K562 (cell line): ENCODE measurements at regions not wholly inside any gene's neighbourhood (a gene's known extent, or its start where the extent isn't known, plus 50 kb on each side); places are given as distances from the start of the nearest gene placed in this dataset.

Experiments used
- ATAC-seq: fragments of 200-7000 bp; cut with Tn5 transposase; 3 replicates; pipeline ENCODE4 v1.9.1; 2020; ENCODE audit warnings: moderate library complexity
- BruUV-seq: library from RNA; stranded (reverse); fragments of 400-500 nt; replicated peaks from 2 replicates; lab custom pipeline; 2021; lab: Mats Ljungman, UMichigan
- CTCF ChIA-PET: fragments of 300-600 bp; formaldehyde crosslinking; extraction: SDS; loops from one replicate; lab custom pipeline; 2021; ENCODE audit warnings: low intra/inter-chr PET ratio; lab: Yijun Ruan, JAX
- POLR2A ChIA-PET: fragments of 300-600, 350-650 bp; sonication (Branson Sonifier 250); formaldehyde crosslinking; extraction: SDS; loops from one replicate; lab custom pipeline; 2021; ENCODE audit warnings: antibody characterized with exemption, inconsistent platforms; lab: Yijun Ruan, JAX
- DNase-seq, 4 experiments: peaks; one replicate each; pipeline versions ENCODE4 v3.0.0 to v3.0.0-alpha.2; 2011 to 2018; ENCODE audit warnings: low spot score in 3 of 4, mixed read lengths in 3 of 4; ENCODE audit errors: extremely low read depth in 1 of 4
- FAIRE-seq: peaks from 2 replicates; lab custom pipeline; 2011; peaks lifted over from hg19 to GRCh38; lab: Jason Lieb, UNC
- H2AFZ ChIP-seq: 2 replicates; pipeline ENCODE4 v1.6.0; 2011; ENCODE audit warnings: low read depth, low read length, control low read depth, inconsistent platforms
- H3K27ac ChIP-seq: fragments of 200-600 bp; 3 replicates; pipeline ENCODE4 v1.8.0; 2011; ENCODE audit warnings: low read depth, mild to moderate bottlenecking, control low read depth, inconsistent platforms, low read length, moderate library complexity, mixed read lengths; ENCODE audit errors: extremely low read depth
- H3K27me3 ChIP-seq, 2 experiments: fragments of 300-600 bp in 1 of 2; 2 replicates in 1 of 2; 3 replicates in 1 of 2; pipeline versions ENCODE4 v1.6.0 to v1.8.0; 2011; ENCODE audit warnings: inconsistent platforms in 2 of 2, low read length in 2 of 2, mild to moderate bottlenecking in 1 of 2, mixed read lengths in 1 of 2, moderate library complexity in 1 of 2; ENCODE audit not compliant: control insufficient read depth in 2 of 2, insufficient read depth in 2 of 2
- H3K36me3 ChIP-seq: fragments of 300-600 bp; 3 replicates; pipeline ENCODE4 v1.8.0; 2011; ENCODE audit warnings: mild to moderate bottlenecking, low read length, inconsistent platforms; ENCODE audit not compliant: control insufficient read depth, insufficient read depth
- H3K4me1 ChIP-seq, 2 experiments: fragments of 200-600 bp in 1 of 2; replicated peaks in 1 of 2; 2 replicates in 1 of 2; 3 replicates in 1 of 2; pipeline versions ENCODE4 v1.5.1 to v1.8.0; 2011; ENCODE audit warnings: inconsistent platforms in 2 of 2, low read length in 2 of 2, mild to moderate bottlenecking in 1 of 2, mixed read lengths in 1 of 2, moderate library complexity in 1 of 2; ENCODE audit not compliant: control insufficient read depth in 2 of 2, insufficient read depth in 2 of 2
- H3K4me2 ChIP-seq: 2 replicates; pipeline ENCODE4 v1.6.1; 2011; ENCODE audit warnings: low read length, control low read depth, inconsistent platforms, mixed read lengths; ENCODE audit not compliant: insufficient read depth
- H3K4me3 ChIP-seq: fragments of 200-600 bp; sonication (generic), shearing (Covaris generic); 2 replicates; pipeline ENCODE4 v1.5.1; 2016; ENCODE audit warnings: control low read depth, inconsistent platforms
- H3K79me2 ChIP-seq: fragments of 200-600 bp; 3 replicates; pipeline ENCODE4 v1.8.0; 2011; ENCODE audit warnings: low read length, inconsistent platforms; ENCODE audit not compliant: control insufficient read depth, insufficient read depth
- H3K9ac ChIP-seq, 2 experiments: 2 replicates each; pipeline versions ENCODE4 v1.6.0 to v1.6.1; 2011; ENCODE audit warnings: low read depth in 2 of 2, low read length in 2 of 2, control low read depth in 1 of 2, inconsistent platforms in 1 of 2, mild to moderate bottlenecking in 1 of 2, mixed read lengths in 1 of 2; ENCODE audit not compliant: insufficient read depth in 1 of 2
- H3K9me1 ChIP-seq: one replicate; pipeline ENCODE4 v1.6.0; 2011; ENCODE audit warnings: inconsistent platforms, mild to moderate bottlenecking, low read length, moderate library complexity; ENCODE audit not compliant: control insufficient read depth, insufficient read depth
- H3K9me3 ChIP-seq: replicated peaks from 2 replicates; pipeline ENCODE4 v1.5.1; 2011; ENCODE audit warnings: low read depth, low read length, inconsistent platforms; ENCODE audit not compliant: control insufficient read depth, insufficient read depth
- H4K20me1 ChIP-seq: replicated peaks from 2 replicates; pipeline ENCODE4 v1.6.1; 2011; ENCODE audit warnings: low read length, inconsistent platforms, mixed read lengths; ENCODE audit not compliant: control insufficient read depth, insufficient read depth
- ATF2 ChIP-seq: sonication (generic); formaldehyde crosslinking; IDR thresholded peaks from 2 replicates; pipeline ENCODE4 v1.8.1; 2022; ENCODE audit warnings: missing genetic modification reagents
- ETS2 ChIP-seq: IDR thresholded peaks from 2 replicates; pipeline ENCODE4 v1.6.1; 2016; ENCODE audit warnings: borderline replicate concordance, missing genetic modification characterization, mild to moderate bottlenecking, moderate library complexity, missing compliant biosample characterization; ENCODE audit not compliant: poor library complexity, severe bottlenecking
- GABPA ChIP-seq: fragments of 200-800 bp; sonication (Bioruptor generic); conservative IDR thresholded peaks from 2 replicates; pipeline ENCODE4 v1.6.1; 2016; ENCODE audit warnings: low read depth, missing genetic modification characterization, missing compliant biosample characterization
- SAFB ChIP-seq: fragments of 200-400 bp; formaldehyde crosslinking; IDR thresholded peaks from 2 replicates; pipeline ENCODE4 v1.6.1; 2017; ENCODE audit warnings: low read depth, low read length, borderline replicate concordance
- SIN3B ChIP-seq: fragments of 450-650 bp; IDR thresholded peaks from 2 replicates; pipeline ENCODE4 v1.6.1; 2017; ENCODE audit warnings: low read depth, mild to moderate bottlenecking, moderate library complexity
- SRF ChIP-seq, 2 experiments: fragments of 250-450, 450-650 bp in 1 of 2; sonication (Bioruptor Pico) in 1 of 2; sonication (generic) in 1 of 2; formaldehyde crosslinking; IDR thresholded peaks; 2 replicates each; pipeline versions ENCODE4 v1.5.0 to v1.5.1; 2020 to 2022; ENCODE audit warnings: mild to moderate bottlenecking in 1 of 2, missing genetic modification reagents in 1 of 2
- TRIM25 ChIP-seq: fragments of 450-650 bp; IDR thresholded peaks from 2 replicates; pipeline ENCODE4 v1.7.0; 2016; ENCODE audit warnings: borderline replicate concordance
- ZBTB17 ChIP-seq: fragments of 450-650 bp; formaldehyde crosslinking; IDR thresholded peaks from 2 replicates; pipeline ENCODE4 v1.4.0; 2020; ENCODE audit warnings: mild to moderate bottlenecking
- ZNF280A ChIP-seq: fragments of 450-650 bp; IDR thresholded peaks from 2 replicates; pipeline ENCODE4 v1.6.1; 2018; ENCODE audit warnings: mild to moderate bottlenecking, low read depth; ENCODE audit not compliant: partially characterized antibody
- ZNF785 ChIP-seq: fragments of 250-450 bp; sonication (Bioruptor Pico); IDR thresholded peaks from 2 replicates; pipeline ENCODE4 v1.4.0; 2020; ENCODE audit warnings: mild to moderate bottlenecking
- whole genome bisulfite sequencing: fragments of 100-300 bp; shearing (Covaris generic); methylation state at CpG from one replicate; pipeline ENCODE4 v1.1.6; 2016; ENCODE audit warnings: low coverage, mixed read lengths; ENCODE audit not compliant: insufficient coverage; ENCODE audit errors: missing lambda C conversion rate; 5-methylcytosine and 5-hydroxymethylcytosine counted together
- in situ Hi-C: fragments of 300-500 bp; cut with MboI; formaldehyde crosslinking; loops from 4 replicates; pipeline ENCODE4 v1.15.0; 2018; ENCODE audit warnings: inconsistent platforms, mixed read lengths
- intact Hi-C: fragments of 100-400 bp; cut with micrococcal nuclease; formaldehyde crosslinking; loops from 2 replicates; pipeline ENCODE4 v1.14.2; 2022

- TF ChIP-seq ZNF280A (no peak), SAFB (no peak), ETS2 (tag) (no peak), GABPA (no peak), ZBTB17 (CRISPR knock-in tag) (no peak), ATF2 (no peak)
Measured at GRCh38 chr6:98581705-98582104, 252.7 kb upstream of the POU3F2 start (continued).

- Histone ChIP-seq H3K27me3 (no peaks in the 10 kb centered on the region), H3K9me1 (no peaks in the 10 kb centered on the region), H3K4me3 (no peak overlapping the region), H3K4me2 (no peak overlapping the region), H3K79me2 (no peaks in the 10 kb centered on the region), H3K9ac (no peak overlapping the region), H3K9me3 (no peaks in the 10 kb centered on the region), H3K36me3 (no peaks in the 10 kb centered on the region), H4K20me1 (no peaks in the 10 kb centered on the region), H3K4me1 (no peaks in the 10 kb centered on the region), H2AFZ (no peak overlapping the region), H3K27ac (no peak overlapping the region)
- 9% methylated on average over 1 of the region's 1 CpG for WGBS
- CTCF ChIA-PET, result no interaction called here
- ATAC-seq, result no peak
- BruUV-seq, result no TSS peak
- intact Hi-C loops (no loop called here), in situ Hi-C loops (no loop called here)
- no peak for DNase-seq
- FAIRE-seq, result no peak
- POLR2A ChIA-PET, result no interaction called here
- TF ChIP-seq ZNF785 (no peak), SRF (CRISPR knock-in tag; IDR thresholded peaks at IDR 0.05) (no peak), SIN3B (no peak), TRIM25 (no peak)
Measured at GRCh38 chr6:98583506-98583905, 250.9 kb upstream of the POU3F2 start.
